PC-3 (cell line): ENCODE measurements at regions not wholly inside any gene's neighbourhood (a gene's known extent, or its start where the extent isn't known, plus 50 kb on each side); places are given as distances from the start of the nearest gene placed in this dataset.

Experiments used
- ATAC-seq: fragments of 200-7000 bp; cut with Tn5 transposase; 2 replicates; pipeline ENCODE4 v1.9.1; 2020; ENCODE audit warnings: mild to moderate bottlenecking, moderate library complexity
- BruUV-seq: library from RNA; stranded (reverse); fragments of 400-500 nt; replicated peaks from 2 replicates; lab custom pipeline; 2021; lab: Mats Ljungman, UMichigan
- CTCF ChIA-PET: fragments of 300-600 bp; sonication (Branson Sonifier 250); formaldehyde crosslinking; loops from one replicate; lab custom pipeline; 2022; ENCODE audit warnings: antibody characterized with exemption; lab: Charles Lee
- POLR2A ChIA-PET: fragments of 300-600 bp; sonication (Branson Sonifier 250); formaldehyde crosslinking; loops from one replicate; lab custom pipeline; 2022; ENCODE audit warnings: antibody characterized with exemption; ENCODE audit not compliant: unreplicated experiment; lab: Charles Lee
- DNase-seq: peaks from one replicate; pipeline ENCODE4 v3.0.0-alpha.2; 2015
- H2AFZ ChIP-seq: fragments of 300-600 bp; sonication (generic); 2 replicates; pipeline ENCODE4 v1.6.0; 2016; ENCODE audit warnings: antibody characterized with exemption, low read length
- H3F3A ChIP-seq: fragments of 300-600 bp; sonication (generic); one replicate; pipeline ENCODE4 v1.6.0; 2017; ENCODE audit warnings: antibody characterized with exemption, low read length, control low read depth, mild to moderate bottlenecking; ENCODE audit not compliant: unreplicated experiment
- H3K27ac ChIP-seq: fragments of 300-600 bp; sonication (generic); 2 replicates; pipeline ENCODE4 v1.5.1; 2016; ENCODE audit warnings: mild to moderate bottlenecking, low read length
- H3K27me3 ChIP-seq: fragments of 300-600 bp; sonication (generic); 2 replicates; pipeline ENCODE4 v1.6.1; 2016; ENCODE audit warnings: low read length, mixed read lengths
- H3K36me3 ChIP-seq: fragments of 300-600 bp; sonication (generic); 2 replicates; pipeline ENCODE4 v1.6.1; 2016; ENCODE audit warnings: low read depth, mixed run types, low read length, mixed read lengths
- H3K4me1 ChIP-seq: fragments of 300-600 bp; sonication (generic); 2 replicates; pipeline ENCODE4 v1.5.1; 2016; ENCODE audit warnings: low read length; ENCODE audit not compliant: insufficient read depth
- H3K4me2 ChIP-seq: fragments of 300-600 bp; sonication (generic); 2 replicates; pipeline ENCODE4 v1.6.0; 2016; ENCODE audit warnings: low read length
- H3K4me3 ChIP-seq: fragments of 300-600 bp; sonication (generic); 2 replicates; pipeline ENCODE4 v1.5.1; 2016; ENCODE audit warnings: mild to moderate bottlenecking, low read length, mixed read lengths
- H3K79me2 ChIP-seq: fragments of 300-600 bp; sonication (generic); 2 replicates; pipeline ENCODE4 v1.6.1; 2017; ENCODE audit warnings: low read length, mixed read lengths
- H3K9ac ChIP-seq: fragments of 300-600 bp; sonication (generic); 2 replicates; pipeline ENCODE4 v1.6.0; 2016; ENCODE audit warnings: mild to moderate bottlenecking, low read length
- H3K9me2 ChIP-seq: fragments of 300-600 bp; sonication (generic); replicated peaks from 2 replicates; pipeline ENCODE4 v1.6.1; 2016; ENCODE audit warnings: mixed run types, low read length, mixed read lengths
- H3K9me3 ChIP-seq: fragments of 300-600 bp; sonication (generic); 2 replicates; pipeline ENCODE4 v1.6.1; 2016; ENCODE audit warnings: low read length, mixed read lengths
- H4K20me1 ChIP-seq: fragments of 300-600 bp; sonication (generic); 2 replicates; pipeline ENCODE4 v1.6.1; 2016; ENCODE audit warnings: low read length, mixed read lengths
- EZH2 ChIP-seq: fragments of 300-600 bp; sonication (generic); IDR thresholded peaks from one replicate; pipeline ENCODE4 v1.6.1; 2017; ENCODE audit warnings: antibody characterized with exemption, mild to moderate bottlenecking, low read length; ENCODE audit not compliant: unreplicated experiment
- EZH2phosphoT487 ChIP-seq: fragments of 300-600 bp; sonication (generic); IDR thresholded peaks from 2 replicates; pipeline ENCODE4 v1.6.1; 2018; ENCODE audit warnings: mild to moderate bottlenecking, antibody characterized with exemption, low read length, borderline replicate concordance
- intact Hi-C: fragments of 100-400 bp; cut with micrococcal nuclease; formaldehyde crosslinking; loops from 2 replicates; pipeline ENCODE4 v1.9.0; 2023
- TF ChIP-seq, protein P1 (sequence below): fragments of 300-600 bp; sonication (generic); conservative IDR thresholded peaks from 2 replicates; pipeline ENCODE4 v1.5.1; 2017; ENCODE audit warnings: antibody characterized with exemption, low read depth, mild to moderate bottlenecking, low read length

DNA sequence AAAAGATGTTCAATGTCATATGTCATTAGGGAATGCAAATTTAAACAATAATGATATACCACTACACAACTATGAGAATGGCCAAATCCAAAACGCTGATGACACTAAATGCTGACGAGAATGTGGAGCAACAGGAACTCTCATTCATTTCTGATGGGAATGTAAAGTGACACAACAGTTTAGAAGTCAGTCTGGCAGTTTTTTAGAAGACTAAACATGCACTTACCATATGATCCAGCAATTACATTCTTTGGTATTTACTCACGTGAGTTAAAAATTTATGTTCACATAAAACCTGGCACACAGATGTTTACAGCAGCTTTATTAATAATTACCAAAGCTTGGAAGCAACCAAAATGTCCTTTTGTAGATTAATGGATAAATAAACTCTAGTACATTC, 110.4 kb upstream of the C1orf21 start:
- Histone ChIP-seq H2AFZ (no peak overlapping the region), H3K27ac (no peak overlapping the region), H3K79me2 (no peaks in the 10 kb centered on the region), H3K36me3 (no peaks in the 10 kb centered on the region), H3K9ac (no peak overlapping the region), H3F3A (no peaks in the 10 kb centered on the region), H4K20me1 (no peaks in the 10 kb centered on the region), H3K9me2 (no peaks in the 10 kb centered on the region), H3K9me3 (no peaks in the 10 kb centered on the region), H3K27me3 (no peaks in the 10 kb centered on the region), H3K4me2 (no peak overlapping the region), H3K4me1 (no peaks in the 10 kb centered on the region), H3K4me3 (no peak overlapping the region)
- BruUV-seq, result no TSS peak
- ChIA-PET POLR2A (no interaction called here), CTCF (no interaction called here)
- no peak for ATAC-seq
- TF ChIP-seq EZH2phosphoT487, result no peak
- DNase-seq, result no peak
- intact Hi-C loops, result no loop called here

DNA sequence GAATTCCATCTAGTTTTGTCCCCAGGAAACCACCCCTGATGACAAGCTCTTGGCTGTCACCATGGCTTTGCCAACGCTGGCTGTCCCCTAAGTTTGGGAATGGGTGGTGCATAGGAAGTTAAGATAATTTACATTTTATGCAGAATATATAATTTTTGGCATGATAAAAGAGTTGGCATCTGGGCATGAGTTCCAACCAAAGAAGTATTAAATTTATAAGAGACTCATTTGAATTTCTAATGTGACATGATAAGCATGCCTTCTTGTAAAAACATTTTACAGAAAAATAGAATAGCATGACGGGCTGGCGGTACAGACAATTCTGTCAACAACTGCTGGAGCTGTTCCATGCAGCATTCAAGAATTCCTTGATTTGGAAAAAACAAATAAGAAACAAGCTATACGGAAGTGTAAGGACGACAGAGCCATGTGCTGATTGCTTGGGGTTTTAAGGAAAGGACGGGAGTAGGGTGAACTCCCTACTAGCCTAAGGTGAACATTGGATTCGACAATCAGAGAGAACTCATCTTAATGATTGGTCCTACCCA, 106.8 kb upstream of the C1orf21 start:
- no TSS peak for BruUV-seq
- ChIA-PET POLR2A (no interaction called here), CTCF (no interaction called here)
- H3K4me1 ChIP-seq, result no peaks in the 10 kb centered on the region
- no peak overlapping the region for H3K4me3 ChIP-seq
- intact Hi-C loops, result no loop called here
- H3K79me2 ChIP-seq, result no peaks in the 10 kb centered on the region
- no peaks in the 10 kb centered on the region for H3K36me3 ChIP-seq
- no peak overlapping the region for H3K9ac ChIP-seq
- H4K20me1 ChIP-seq, result no peaks in the 10 kb centered on the region
- H3K9me2 ChIP-seq, result no peaks in the 10 kb centered on the region
- no peaks in the 10 kb centered on the region for H3F3A ChIP-seq
- H3K27ac ChIP-seq, result no peak overlapping the region
- TF ChIP-seq, protein P1, sequence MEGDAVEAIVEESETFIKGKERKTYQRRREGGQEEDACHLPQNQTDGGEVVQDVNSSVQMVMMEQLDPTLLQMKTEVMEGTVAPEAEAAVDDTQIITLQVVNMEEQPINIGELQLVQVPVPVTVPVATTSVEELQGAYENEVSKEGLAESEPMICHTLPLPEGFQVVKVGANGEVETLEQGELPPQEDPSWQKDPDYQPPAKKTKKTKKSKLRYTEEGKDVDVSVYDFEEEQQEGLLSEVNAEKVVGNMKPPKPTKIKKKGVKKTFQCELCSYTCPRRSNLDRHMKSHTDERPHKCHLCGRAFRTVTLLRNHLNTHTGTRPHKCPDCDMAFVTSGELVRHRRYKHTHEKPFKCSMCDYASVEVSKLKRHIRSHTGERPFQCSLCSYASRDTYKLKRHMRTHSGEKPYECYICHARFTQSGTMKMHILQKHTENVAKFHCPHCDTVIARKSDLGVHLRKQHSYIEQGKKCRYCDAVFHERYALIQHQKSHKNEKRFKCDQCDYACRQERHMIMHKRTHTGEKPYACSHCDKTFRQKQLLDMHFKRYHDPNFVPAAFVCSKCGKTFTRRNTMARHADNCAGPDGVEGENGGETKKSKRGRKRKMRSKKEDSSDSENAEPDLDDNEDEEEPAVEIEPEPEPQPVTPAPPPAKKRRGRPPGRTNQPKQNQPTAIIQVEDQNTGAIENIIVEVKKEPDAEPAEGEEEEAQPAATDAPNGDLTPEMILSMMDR, result no peak
- TF ChIP-seq EZH2phosphoT487 (no peak), EZH2 (no peak)
- H3K9me3 ChIP-seq, result no peaks in the 10 kb centered on the region
- no peak for DNase-seq
- H2AFZ ChIP-seq, result no peak overlapping the region
- no peak overlapping the region for H3K4me2 ChIP-seq
- no peaks in the 10 kb centered on the region for H3K27me3 ChIP-seq
- no peak for ATAC-seq

DNA sequence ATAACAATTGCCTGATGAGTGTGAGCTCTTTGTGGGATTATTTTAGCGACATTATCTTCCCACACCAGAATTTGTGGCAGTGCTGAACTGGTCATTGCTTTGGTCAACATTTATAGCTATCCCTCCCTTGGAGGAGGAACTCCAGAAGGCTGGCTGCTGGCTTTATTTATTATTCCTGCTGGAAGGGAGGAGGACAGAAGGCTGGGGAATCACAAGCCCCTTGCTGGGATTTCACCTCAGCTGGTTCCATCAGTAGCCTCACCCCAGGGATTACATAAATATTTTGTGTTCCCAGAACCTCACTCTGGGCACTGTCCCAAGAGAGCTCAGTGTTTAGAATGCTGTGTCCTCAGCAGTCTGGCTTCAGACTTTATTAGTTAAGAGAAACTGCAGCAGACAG, 102.8 kb upstream of the C1orf21 start:
- H3K9ac ChIP-seq, result no peak overlapping the region
- no peaks in the 10 kb centered on the region for H3K27me3 ChIP-seq
- H4K20me1 ChIP-seq, result no peaks in the 10 kb centered on the region
- H3K4me2 ChIP-seq, result no peak overlapping the region
- ATAC-seq (no peak), DNase-seq (no peak)
- no peaks in the 10 kb centered on the region for H3K79me2 ChIP-seq
- no peaks in the 10 kb centered on the region for H3K9me3 ChIP-seq
- H3F3A ChIP-seq, result no peaks in the 10 kb centered on the region
- CTCF ChIA-PET, result no interaction called here
- POLR2A ChIA-PET, result no interaction called here
- no peak overlapping the region for H3K27ac ChIP-seq
- no peaks in the 10 kb centered on the region for H3K36me3 ChIP-seq
- no peaks in the 10 kb centered on the region for H3K9me2 ChIP-seq
- TF ChIP-seq, protein P1, result no peak
- TF ChIP-seq EZH2phosphoT487 (no peak), EZH2 (no peak)
- no peak overlapping the region for H2AFZ ChIP-seq
- no TSS peak for BruUV-seq
- intact Hi-C loops, result no loop called here
- no peaks in the 10 kb centered on the region for H3K4me1 ChIP-seq
- no peak overlapping the region for H3K4me3 ChIP-seq
